Liver (tissue), 3 donors: ENCODE measurements at regions not wholly inside any gene's neighbourhood (a gene's known extent, or its start where the extent isn't known, plus 50 kb on each side); places are given as distances from the start of the nearest gene placed in this dataset.

Source experiments
- EGR1 ChIP-seq, 2 donors: IDR thresholded peaks; 2 replicates each; pipeline ENCODE4 v1.6.1; 2016 to 2018; ENCODE audit warnings: antibody characterized with exemption in 2 of 2, low read depth in 2 of 2
- FOXA1 ChIP-seq: IDR thresholded peaks from 2 replicates; pipeline ENCODE4 v1.6.1; 2016; ENCODE audit warnings: antibody characterized with exemption
- HNF4G ChIP-seq: IDR thresholded peaks from 2 replicates; pipeline ENCODE4 v1.6.1; 2016; ENCODE audit warnings: antibody characterized with exemption
- JUND ChIP-seq, 2 donors: IDR thresholded peaks; 2 replicates each; pipeline ENCODE4 v1.6.1; 2016; ENCODE audit warnings: antibody characterized with exemption in 2 of 2
- MAX ChIP-seq: IDR thresholded peaks from 2 replicates; pipeline ENCODE4 v1.6.1; 2016; ENCODE audit warnings: antibody characterized with exemption
- RAD21 ChIP-seq, 2 donors: IDR thresholded peaks; 2 replicates each; pipeline ENCODE4 v1.6.1; 2016; ENCODE audit warnings: antibody characterized with exemption in 2 of 2, mild to moderate bottlenecking in 2 of 2
- REST ChIP-seq: IDR thresholded peaks from 2 replicates; pipeline ENCODE4 v1.6.1; 2016; ENCODE audit warnings: antibody characterized with exemption, mild to moderate bottlenecking
- RXRA ChIP-seq, 2 donors: IDR thresholded peaks; 2 replicates each; pipeline ENCODE4 v1.6.1; 2017 to 2018; ENCODE audit warnings: antibody characterized with exemption in 2 of 2, mild to moderate bottlenecking in 1 of 2
- TAF1 ChIP-seq: conservative IDR thresholded peaks from 2 replicates; pipeline ENCODE4 v1.6.1; 2016; ENCODE audit warnings: antibody characterized with exemption, mild to moderate bottlenecking
- YY1 ChIP-seq: IDR thresholded peaks from 2 replicates; pipeline ENCODE4 v1.6.1; 2016; ENCODE audit warnings: antibody characterized with exemption, mild to moderate bottlenecking
- ZBTB33 ChIP-seq: IDR thresholded peaks from 2 replicates; pipeline ENCODE4 v1.6.1; 2016; ENCODE audit warnings: antibody characterized with exemption
- TF ChIP-seq, protein P1 (sequence below): fragments of 150-350 bp; IDR thresholded peaks from 2 replicates; pipeline ENCODE4 v1.5.1; 2017; ENCODE audit warnings: improper control_type of control experiment, low read depth, low read length; ENCODE audit not compliant: missing input control
- TF ChIP-seq, protein P2 (sequence below): IDR thresholded peaks from 2 replicates; pipeline ENCODE4 v1.6.1; 2016; ENCODE audit warnings: antibody characterized with exemption
- donor health status: healthy.
- donor health status: healthy.

GRCh38 chr5:171703146-171703545 lies 82.5 kb upstream of the SMIM23 start:
- TF ChIP-seq, protein P1, sequence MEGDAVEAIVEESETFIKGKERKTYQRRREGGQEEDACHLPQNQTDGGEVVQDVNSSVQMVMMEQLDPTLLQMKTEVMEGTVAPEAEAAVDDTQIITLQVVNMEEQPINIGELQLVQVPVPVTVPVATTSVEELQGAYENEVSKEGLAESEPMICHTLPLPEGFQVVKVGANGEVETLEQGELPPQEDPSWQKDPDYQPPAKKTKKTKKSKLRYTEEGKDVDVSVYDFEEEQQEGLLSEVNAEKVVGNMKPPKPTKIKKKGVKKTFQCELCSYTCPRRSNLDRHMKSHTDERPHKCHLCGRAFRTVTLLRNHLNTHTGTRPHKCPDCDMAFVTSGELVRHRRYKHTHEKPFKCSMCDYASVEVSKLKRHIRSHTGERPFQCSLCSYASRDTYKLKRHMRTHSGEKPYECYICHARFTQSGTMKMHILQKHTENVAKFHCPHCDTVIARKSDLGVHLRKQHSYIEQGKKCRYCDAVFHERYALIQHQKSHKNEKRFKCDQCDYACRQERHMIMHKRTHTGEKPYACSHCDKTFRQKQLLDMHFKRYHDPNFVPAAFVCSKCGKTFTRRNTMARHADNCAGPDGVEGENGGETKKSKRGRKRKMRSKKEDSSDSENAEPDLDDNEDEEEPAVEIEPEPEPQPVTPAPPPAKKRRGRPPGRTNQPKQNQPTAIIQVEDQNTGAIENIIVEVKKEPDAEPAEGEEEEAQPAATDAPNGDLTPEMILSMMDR = no peak
- TF ChIP-seq YY1 (no peak), REST (no peak), RXRA (IDR thresholded peaks at IDR 0.05) (no peak), MAX (no peak), FOXA1 (no peak), TAF1 (no peak), RAD21 (IDR thresholded peaks at IDR 0.05) (no peak), ZBTB33 (no peak), JUND (IDR thresholded peaks at IDR 0.05) (no peak), HNF4G (no peak), EGR1 (IDR thresholded peaks at IDR 0.05; ENCODE audit: low read depth in 2 of 2) (no peak)
- TF ChIP-seq, protein P2, sequence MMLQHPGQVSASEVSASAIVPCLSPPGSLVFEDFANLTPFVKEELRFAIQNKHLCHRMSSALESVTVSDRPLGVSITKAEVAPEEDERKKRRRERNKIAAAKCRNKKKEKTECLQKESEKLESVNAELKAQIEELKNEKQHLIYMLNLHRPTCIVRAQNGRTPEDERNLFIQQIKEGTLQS = no peak
